BLaER1 (cell line): ENCODE measurements at regions not wholly inside any gene's neighbourhood (a gene's known extent, or its start where the extent isn't known, plus 50 kb on each side); places are given as distances from the start of the nearest gene placed in this dataset.

Experiments used
- H3K27ac ChIP-seq: shearing (Covaris generic); formaldehyde crosslinking; 2 replicates; pipeline ENCODE4 v1.8.1; 2022
- H3K27me3 ChIP-seq: shearing (Covaris generic); formaldehyde crosslinking; 2 replicates; pipeline ENCODE4 v1.8.1; 2022
- H3K36me3 ChIP-seq: shearing (Covaris generic); formaldehyde crosslinking; 2 replicates; pipeline ENCODE4 v1.8.1; 2022
- H3K4me1 ChIP-seq: shearing (Covaris generic); formaldehyde crosslinking; 2 replicates; pipeline ENCODE4 v1.8.1; 2022
- H3K4me2 ChIP-seq: shearing (Covaris generic); formaldehyde crosslinking; 2 replicates; pipeline ENCODE4 v1.8.1; 2022
- H3K4me3 ChIP-seq: shearing (Covaris generic); formaldehyde crosslinking; 2 replicates; pipeline ENCODE4 v1.8.1; 2022
- H3K9ac ChIP-seq: shearing (Covaris generic); formaldehyde crosslinking; 2 replicates; pipeline ENCODE4 v1.8.1; 2022
- H3K9me3 ChIP-seq: shearing (Covaris generic); formaldehyde crosslinking; 2 replicates; pipeline ENCODE4 v1.8.1; 2022
- H4K20me1 ChIP-seq: shearing (Covaris generic); formaldehyde crosslinking; 2 replicates; pipeline ENCODE4 v1.8.1; 2022
- Cebpa-rat ChIP-seq: shearing (Covaris generic); IDR thresholded peaks from 2 replicates; pipeline ENCODE4 v1.8.1; 2022

- Histone ChIP-seq H3K9ac (no peak overlapping the region), H3K9me3 (no peaks in the 10 kb centered on the region), H4K20me1 (no peaks in the 10 kb centered on the region), H3K4me2 (peak overlapping the region; percentile 40), H3K4me3 (no peak overlapping the region), H3K27me3 (no peaks in the 10 kb centered on the region), H3K27ac (no peak overlapping the region), H3K4me1 (peaks cover 19% of the 10 kb centered on the region), H3K36me3 (no peaks in the 10 kb centered on the region)
- no peak for TF ChIP-seq Cebpa-rat
Measured at GRCh38 chr1:115475901-115476300, 137.9 kb upstream of the NGF start.

- TF ChIP-seq Cebpa-rat = no peak
- H3K4me3 ChIP-seq = no peak overlapping the region
- no peaks in the 10 kb centered on the region for H3K9me3 ChIP-seq
- H3K4me1 ChIP-seq = peaks cover 25% of the 10 kb centered on the region
- no peaks in the 10 kb centered on the region for H3K36me3 ChIP-seq
- no peaks in the 10 kb centered on the region for H4K20me1 ChIP-seq
- H3K27ac ChIP-seq = no peak overlapping the region
- peak overlapping the region; percentile 40 for H3K4me2 ChIP-seq
- H3K9ac ChIP-seq = no peak overlapping the region
- no peaks in the 10 kb centered on the region for H3K27me3 ChIP-seq
Measured at GRCh38 chr1:115475252-115475651, 137.2 kb upstream of the NGF start.

- no peaks in the 10 kb centered on the region for H4K20me1 ChIP-seq
- H3K4me1 ChIP-seq = peaks cover 30% of the 10 kb centered on the region
- TF ChIP-seq Cebpa-rat = no peak
- H3K27me3 ChIP-seq = no peaks in the 10 kb centered on the region
- H3K4me3 ChIP-seq = no peak overlapping the region
- H3K36me3 ChIP-seq = no peaks in the 10 kb centered on the region
- H3K9me3 ChIP-seq = no peaks in the 10 kb centered on the region
- no peak overlapping the region for H3K9ac ChIP-seq
- no peak overlapping the region for H3K27ac ChIP-seq
- no peak overlapping the region for H3K4me2 ChIP-seq
Measured at GRCh38 chr1:115473986-115474565, 136.0 kb upstream of the NGF start.

GRCh38 chr1:115469703-115470476 lies 131.8 kb upstream of the NGF start:
- no peaks in the 10 kb centered on the region for H4K20me1 ChIP-seq
- no peak overlapping the region for H3K9ac ChIP-seq
- H3K9me3 ChIP-seq = no peaks in the 10 kb centered on the region
- H3K27ac ChIP-seq = no peak overlapping the region
- no peak for TF ChIP-seq Cebpa-rat
- H3K4me3 ChIP-seq = no peak overlapping the region
- no peaks in the 10 kb centered on the region for H3K36me3 ChIP-seq
- peaks cover 18% of the 10 kb centered on the region for H3K4me1 ChIP-seq
- H3K27me3 ChIP-seq = no peaks in the 10 kb centered on the region
- peak overlapping the region; percentile 53 for H3K4me2 ChIP-seq

- H3K4me3 ChIP-seq = no peak overlapping the region
- no peaks in the 10 kb centered on the region for H4K20me1 ChIP-seq
- H3K27me3 ChIP-seq = no peaks in the 10 kb centered on the region
- H3K4me2 ChIP-seq = no peak overlapping the region
- no peak overlapping the region for H3K9ac ChIP-seq
- no peaks in the 10 kb centered on the region for H3K9me3 ChIP-seq
- no peak overlapping the region for H3K27ac ChIP-seq
- no peaks in the 10 kb centered on the region for H3K36me3 ChIP-seq
- TF ChIP-seq Cebpa-rat = no peak
- H3K4me1 ChIP-seq = peaks cover 21% of the 10 kb centered on the region
Measured at GRCh38 chr1:115467790-115468189, 129.7 kb upstream of the NGF start.

- Histone ChIP-seq H4K20me1 (no peaks in the 10 kb centered on the region), H3K9me3 (no peaks in the 10 kb centered on the region), H3K36me3 (no peaks in the 10 kb centered on the region), H3K4me2 (no peak overlapping the region), H3K27ac (no peak overlapping the region), H3K4me3 (no peak overlapping the region), H3K4me1 (peaks cover 27% of the 10 kb centered on the region), H3K9ac (no peak overlapping the region), H3K27me3 (no peaks in the 10 kb centered on the region)
- no peak for TF ChIP-seq Cebpa-rat
Measured at GRCh38 chr1:115467196-115467595, 129.1 kb upstream of the NGF start.

- no peak overlapping the region for H3K4me3 ChIP-seq
- TF ChIP-seq Cebpa-rat = no peak
- H3K27ac ChIP-seq = no peak overlapping the region
- H4K20me1 ChIP-seq = no peaks in the 10 kb centered on the region
- H3K4me2 ChIP-seq = no peak overlapping the region
- no peak overlapping the region for H3K9ac ChIP-seq
- H3K36me3 ChIP-seq = no peaks in the 10 kb centered on the region
- H3K9me3 ChIP-seq = no peaks in the 10 kb centered on the region
- peaks cover 27% of the 10 kb centered on the region for H3K4me1 ChIP-seq
- H3K27me3 ChIP-seq = no peaks in the 10 kb centered on the region
Measured at GRCh38 chr1:115466433-115466832, 128.4 kb upstream of the NGF start.

GRCh38 chr1:115465802-115466363 lies 127.8 kb upstream of the NGF start:
- Histone ChIP-seq H3K4me3 (no peak overlapping the region), H3K9ac (no peak overlapping the region), H3K27me3 (no peaks in the 10 kb centered on the region), H3K4me1 (peaks cover 23% of the 10 kb centered on the region), H3K9me3 (no peaks in the 10 kb centered on the region), H3K4me2 (no peak overlapping the region), H3K27ac (no peak overlapping the region), H3K36me3 (no peaks in the 10 kb centered on the region), H4K20me1 (no peaks in the 10 kb centered on the region)
- no peak for TF ChIP-seq Cebpa-rat

GRCh38 chr1:115463347-115463746 lies 125.3 kb upstream of the NGF start:
- Histone ChIP-seq H4K20me1 (no peaks in the 10 kb centered on the region), H3K27ac (no peak overlapping the region), H3K9ac (no peak overlapping the region), H3K4me1 (peaks cover 12% of the 10 kb centered on the region), H3K4me2 (peak overlapping the region; percentile 57; the same call in 1 of the 2 replicates), H3K27me3 (no peaks in the 10 kb centered on the region), H3K36me3 (no peaks in the 10 kb centered on the region), H3K4me3 (no peak overlapping the region), H3K9me3 (no peaks in the 10 kb centered on the region)
- TF ChIP-seq Cebpa-rat = no peak

GRCh38 chr1:115462566-115463076 lies 124.6 kb upstream of the NGF start:
- H3K9ac ChIP-seq = no peak overlapping the region
- no peaks in the 10 kb centered on the region for H3K9me3 ChIP-seq
- H3K4me1 ChIP-seq = peaks cover 12% of the 10 kb centered on the region
- H3K27me3 ChIP-seq = no peaks in the 10 kb centered on the region
- H3K4me2 ChIP-seq = peak overlapping the region; percentile 57
- H4K20me1 ChIP-seq = no peaks in the 10 kb centered on the region
- no peak overlapping the region for H3K4me3 ChIP-seq
- H3K36me3 ChIP-seq = no peaks in the 10 kb centered on the region
- H3K27ac ChIP-seq = peak overlapping the region; percentile 35; the same call in 1 of the 2 replicates
- TF ChIP-seq Cebpa-rat = no peak
